GM23338 (cell line): ENCODE measurements at regions not wholly inside any gene's neighbourhood (a gene's known extent, or its start where the extent isn't known, plus 50 kb on each side); places are given as distances from the start of the nearest gene placed in this dataset.

ENCODE experiments used
- ATAC-seq: fragments of 200-7000 bp; cut with Tn5 transposase; 3 replicates; pipeline ENCODE4 v1.9.1; 2020
- DNase-seq: peaks from one replicate; pipeline ENCODE4 v3.0.0-alpha.2; 2015; ENCODE audit warnings: low spot score
- H2AFZ ChIP-seq: fragments of 200-600 bp; sonication (generic); 2 replicates; pipeline ENCODE4 v1.8.0; 2016; ENCODE audit warnings: antibody characterized with exemption, mild to moderate bottlenecking, moderate library complexity
- H3F3A ChIP-seq: fragments of 200-600 bp; sonication (generic); replicated peaks from 2 replicates; pipeline ENCODE4 v1.8.0; 2017; ENCODE audit warnings: antibody characterized with exemption, mixed run types, low read depth
- H3K27ac ChIP-seq: fragments of 200-600 bp; sonication (generic); 2 replicates; pipeline ENCODE4 v1.6.1; 2016; ENCODE audit warnings: low read depth
- H3K27me3 ChIP-seq: fragments of 200-600 bp; sonication (generic); 2 replicates; pipeline ENCODE4 v1.8.0; 2016; ENCODE audit warnings: mild to moderate bottlenecking, mixed run types, moderate library complexity; ENCODE audit not compliant: insufficient read depth
- H3K36me3 ChIP-seq: fragments of 200-600 bp; sonication (generic); 2 replicates; pipeline ENCODE4 v1.8.0; 2016; ENCODE audit warnings: mild to moderate bottlenecking; ENCODE audit not compliant: insufficient read depth
- H3K4me1 ChIP-seq: fragments of 200-600 bp; sonication (generic); 2 replicates; pipeline ENCODE4 v1.8.0; 2016; ENCODE audit warnings: mild to moderate bottlenecking, moderate library complexity; ENCODE audit not compliant: insufficient read depth
- H3K4me2 ChIP-seq: fragments of 200-600 bp; sonication (generic); 2 replicates; pipeline ENCODE4 v1.7.1; 2017; ENCODE audit warnings: mixed run types
- H3K4me3 ChIP-seq: fragments of 200-600 bp; sonication (generic); 2 replicates; pipeline ENCODE4 v1.6.1; 2016; ENCODE audit warnings: mixed run types
- H3K79me2 ChIP-seq: fragments of 200-600 bp; sonication (generic); replicated peaks from 2 replicates; pipeline ENCODE4 v1.8.0; 2017; ENCODE audit warnings: mild to moderate bottlenecking; ENCODE audit not compliant: insufficient read depth
- H3K9me2 ChIP-seq: fragments of 200-600 bp; sonication (generic); 2 replicates; pipeline ENCODE4 v1.8.0; 2017; ENCODE audit not compliant: insufficient read depth
- H4K20me1 ChIP-seq: fragments of 200-600 bp; sonication (generic); replicated peaks from 2 replicates; pipeline ENCODE4 v1.8.0; 2017; ENCODE audit warnings: mild to moderate bottlenecking; ENCODE audit not compliant: insufficient read depth
- H3K27ac Mint-ChIP-seq: 2 replicates; pipeline ENCODE4 v1.8.0; 2020; ENCODE audit warnings: inconsistent platforms, mild to moderate bottlenecking, moderate library complexity, mixed read lengths
- H3K27me3 Mint-ChIP-seq: 3 replicates; pipeline ENCODE4 v1.8.0; 2022; ENCODE audit warnings: low read depth, mild to moderate bottlenecking, moderate library complexity, mixed read lengths, inconsistent platforms; ENCODE audit not compliant: insufficient read depth, poor library complexity
- H3K36me3 Mint-ChIP-seq: 3 replicates; pipeline ENCODE4 v1.8.0; 2021; ENCODE audit warnings: low read depth, mild to moderate bottlenecking, inconsistent platforms, moderate library complexity, mixed read lengths
- H3K4me1 Mint-ChIP-seq: 3 replicates; pipeline ENCODE4 v1.8.0; 2020; ENCODE audit warnings: mild to moderate bottlenecking, inconsistent platforms, mixed read lengths
- H3K4me3 Mint-ChIP-seq: 3 replicates; pipeline ENCODE4 v1.8.0; 2021; ENCODE audit warnings: moderate library complexity, mild to moderate bottlenecking, inconsistent platforms, mixed read lengths
- H3K9me3 Mint-ChIP-seq: 3 replicates; pipeline ENCODE4 v1.8.0; 2020; ENCODE audit warnings: moderate library complexity, mild to moderate bottlenecking, inconsistent platforms, mixed read lengths
- CREB1 ChIP-seq: fragments of 250-450 bp; sonication (Bioruptor Pico); IDR thresholded peaks from 2 replicates; pipeline ENCODE4 v1.5.0; 2020; ENCODE audit warnings: low read depth, mild to moderate bottlenecking, moderate library complexity
- EZH2 ChIP-seq: fragments of 200-600 bp; sonication (generic); IDR thresholded peaks from one replicate; pipeline ENCODE4 v1.8.0; 2017; ENCODE audit warnings: antibody characterized with exemption, mild to moderate bottlenecking, low read depth; ENCODE audit not compliant: unreplicated experiment
- EZH2phosphoT487 ChIP-seq: fragments of 200-600 bp; sonication (generic); IDR thresholded peaks from one replicate; pipeline ENCODE4 v1.8.1; 2018; ENCODE audit warnings: antibody characterized with exemption; ENCODE audit not compliant: unreplicated experiment
- JUNB ChIP-seq: IDR thresholded peaks from one replicate; pipeline ENCODE4 v1.6.1; 2016; ENCODE audit warnings: antibody characterized with exemption; ENCODE audit not compliant: unreplicated experiment
- ZNF114 ChIP-seq: fragments of 250-450 bp; sonication (Bioruptor Pico); IDR thresholded peaks from 2 replicates; pipeline ENCODE4 v1.5.0; 2020; ENCODE audit warnings: mild to moderate bottlenecking, moderate library complexity
- ZNF331 ChIP-seq: fragments of 250-450 bp; sonication (Bioruptor Pico); IDR thresholded peaks from 2 replicates; pipeline ENCODE4 v1.5.0; 2020; ENCODE audit warnings: low read depth, mild to moderate bottlenecking, moderate library complexity
- TF ChIP-seq, protein P1 (sequence below): IDR thresholded peaks from one replicate; pipeline ENCODE4 v1.6.1; 2018; ENCODE audit warnings: antibody characterized with exemption; ENCODE audit not compliant: unreplicated experiment
- TF ChIP-seq, protein P2 (sequence below): fragments of 250-450 bp; sonication (Bioruptor Pico); IDR thresholded peaks from 2 replicates; pipeline ENCODE4 v1.5.0; 2020; ENCODE audit warnings: mild to moderate bottlenecking, moderate library complexity
- TF ChIP-seq, protein P3 (sequence below), 2 experiments: fragments of 200-600 bp in 1 of 2; sonication (generic) in 1 of 2; conservative IDR thresholded peaks; 2 replicates each; pipeline versions ENCODE4 v1.5.1 to v1.6.1; 2016 to 2017; ENCODE audit warnings: antibody characterized with exemption in 2 of 2, low read depth in 2 of 2, mild to moderate bottlenecking in 2 of 2, moderate library complexity in 1 of 2
- TF ChIP-seq, protein P4 (sequence below): IDR thresholded peaks from 2 replicates; pipeline ENCODE4 v1.6.1; 2016; ENCODE audit warnings: antibody characterized with exemption

DNA sequence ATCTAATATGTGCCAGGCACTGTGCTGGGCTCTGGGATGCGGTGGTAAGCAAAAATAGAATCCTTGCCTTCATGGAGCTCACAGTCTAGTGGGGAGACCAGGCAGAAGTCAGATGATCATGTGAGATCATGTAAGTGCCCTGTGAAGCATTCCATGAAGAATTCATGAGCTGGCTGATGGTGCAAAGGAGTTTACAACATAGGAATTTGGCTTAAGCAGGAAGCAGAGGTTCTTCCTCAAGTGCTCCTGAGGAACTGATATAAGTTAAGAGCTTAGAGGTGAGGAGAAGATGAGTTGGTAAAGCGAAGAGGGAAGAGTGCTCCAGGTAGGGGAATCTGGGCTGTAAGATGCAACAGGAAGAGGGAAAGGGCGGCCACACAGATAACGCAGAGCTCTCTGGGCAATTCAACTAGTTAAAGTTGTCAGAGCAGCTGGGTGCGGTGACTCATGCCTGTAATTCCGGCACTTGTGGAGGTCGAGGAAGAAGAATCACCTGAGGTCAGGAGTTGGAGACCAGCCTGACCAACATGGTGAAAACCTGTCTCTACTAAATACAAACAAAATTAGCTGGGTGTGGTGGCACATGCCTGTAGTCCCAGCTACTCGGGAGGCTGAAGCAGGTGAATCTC, 78.5 kb upstream of the SPATA31D4 start (continued):
- TF ChIP-seq, protein P1, sequence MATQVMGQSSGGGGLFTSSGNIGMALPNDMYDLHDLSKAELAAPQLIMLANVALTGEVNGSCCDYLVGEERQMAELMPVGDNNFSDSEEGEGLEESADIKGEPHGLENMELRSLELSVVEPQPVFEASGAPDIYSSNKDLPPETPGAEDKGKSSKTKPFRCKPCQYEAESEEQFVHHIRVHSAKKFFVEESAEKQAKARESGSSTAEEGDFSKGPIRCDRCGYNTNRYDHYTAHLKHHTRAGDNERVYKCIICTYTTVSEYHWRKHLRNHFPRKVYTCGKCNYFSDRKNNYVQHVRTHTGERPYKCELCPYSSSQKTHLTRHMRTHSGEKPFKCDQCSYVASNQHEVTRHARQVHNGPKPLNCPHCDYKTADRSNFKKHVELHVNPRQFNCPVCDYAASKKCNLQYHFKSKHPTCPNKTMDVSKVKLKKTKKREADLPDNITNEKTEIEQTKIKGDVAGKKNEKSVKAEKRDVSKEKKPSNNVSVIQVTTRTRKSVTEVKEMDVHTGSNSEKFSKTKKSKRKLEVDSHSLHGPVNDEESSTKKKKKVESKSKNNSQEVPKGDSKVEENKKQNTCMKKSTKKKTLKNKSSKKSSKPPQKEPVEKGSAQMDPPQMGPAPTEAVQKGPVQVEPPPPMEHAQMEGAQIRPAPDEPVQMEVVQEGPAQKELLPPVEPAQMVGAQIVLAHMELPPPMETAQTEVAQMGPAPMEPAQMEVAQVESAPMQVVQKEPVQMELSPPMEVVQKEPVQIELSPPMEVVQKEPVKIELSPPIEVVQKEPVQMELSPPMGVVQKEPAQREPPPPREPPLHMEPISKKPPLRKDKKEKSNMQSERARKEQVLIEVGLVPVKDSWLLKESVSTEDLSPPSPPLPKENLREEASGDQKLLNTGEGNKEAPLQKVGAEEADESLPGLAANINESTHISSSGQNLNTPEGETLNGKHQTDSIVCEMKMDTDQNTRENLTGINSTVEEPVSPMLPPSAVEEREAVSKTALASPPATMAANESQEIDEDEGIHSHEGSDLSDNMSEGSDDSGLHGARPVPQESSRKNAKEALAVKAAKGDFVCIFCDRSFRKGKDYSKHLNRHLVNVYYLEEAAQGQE: no peak
- TF ChIP-seq CREB1 (no peak), ZNF331 (no peak), EZH2phosphoT487 (no peak)
- TF ChIP-seq, protein P2, sequence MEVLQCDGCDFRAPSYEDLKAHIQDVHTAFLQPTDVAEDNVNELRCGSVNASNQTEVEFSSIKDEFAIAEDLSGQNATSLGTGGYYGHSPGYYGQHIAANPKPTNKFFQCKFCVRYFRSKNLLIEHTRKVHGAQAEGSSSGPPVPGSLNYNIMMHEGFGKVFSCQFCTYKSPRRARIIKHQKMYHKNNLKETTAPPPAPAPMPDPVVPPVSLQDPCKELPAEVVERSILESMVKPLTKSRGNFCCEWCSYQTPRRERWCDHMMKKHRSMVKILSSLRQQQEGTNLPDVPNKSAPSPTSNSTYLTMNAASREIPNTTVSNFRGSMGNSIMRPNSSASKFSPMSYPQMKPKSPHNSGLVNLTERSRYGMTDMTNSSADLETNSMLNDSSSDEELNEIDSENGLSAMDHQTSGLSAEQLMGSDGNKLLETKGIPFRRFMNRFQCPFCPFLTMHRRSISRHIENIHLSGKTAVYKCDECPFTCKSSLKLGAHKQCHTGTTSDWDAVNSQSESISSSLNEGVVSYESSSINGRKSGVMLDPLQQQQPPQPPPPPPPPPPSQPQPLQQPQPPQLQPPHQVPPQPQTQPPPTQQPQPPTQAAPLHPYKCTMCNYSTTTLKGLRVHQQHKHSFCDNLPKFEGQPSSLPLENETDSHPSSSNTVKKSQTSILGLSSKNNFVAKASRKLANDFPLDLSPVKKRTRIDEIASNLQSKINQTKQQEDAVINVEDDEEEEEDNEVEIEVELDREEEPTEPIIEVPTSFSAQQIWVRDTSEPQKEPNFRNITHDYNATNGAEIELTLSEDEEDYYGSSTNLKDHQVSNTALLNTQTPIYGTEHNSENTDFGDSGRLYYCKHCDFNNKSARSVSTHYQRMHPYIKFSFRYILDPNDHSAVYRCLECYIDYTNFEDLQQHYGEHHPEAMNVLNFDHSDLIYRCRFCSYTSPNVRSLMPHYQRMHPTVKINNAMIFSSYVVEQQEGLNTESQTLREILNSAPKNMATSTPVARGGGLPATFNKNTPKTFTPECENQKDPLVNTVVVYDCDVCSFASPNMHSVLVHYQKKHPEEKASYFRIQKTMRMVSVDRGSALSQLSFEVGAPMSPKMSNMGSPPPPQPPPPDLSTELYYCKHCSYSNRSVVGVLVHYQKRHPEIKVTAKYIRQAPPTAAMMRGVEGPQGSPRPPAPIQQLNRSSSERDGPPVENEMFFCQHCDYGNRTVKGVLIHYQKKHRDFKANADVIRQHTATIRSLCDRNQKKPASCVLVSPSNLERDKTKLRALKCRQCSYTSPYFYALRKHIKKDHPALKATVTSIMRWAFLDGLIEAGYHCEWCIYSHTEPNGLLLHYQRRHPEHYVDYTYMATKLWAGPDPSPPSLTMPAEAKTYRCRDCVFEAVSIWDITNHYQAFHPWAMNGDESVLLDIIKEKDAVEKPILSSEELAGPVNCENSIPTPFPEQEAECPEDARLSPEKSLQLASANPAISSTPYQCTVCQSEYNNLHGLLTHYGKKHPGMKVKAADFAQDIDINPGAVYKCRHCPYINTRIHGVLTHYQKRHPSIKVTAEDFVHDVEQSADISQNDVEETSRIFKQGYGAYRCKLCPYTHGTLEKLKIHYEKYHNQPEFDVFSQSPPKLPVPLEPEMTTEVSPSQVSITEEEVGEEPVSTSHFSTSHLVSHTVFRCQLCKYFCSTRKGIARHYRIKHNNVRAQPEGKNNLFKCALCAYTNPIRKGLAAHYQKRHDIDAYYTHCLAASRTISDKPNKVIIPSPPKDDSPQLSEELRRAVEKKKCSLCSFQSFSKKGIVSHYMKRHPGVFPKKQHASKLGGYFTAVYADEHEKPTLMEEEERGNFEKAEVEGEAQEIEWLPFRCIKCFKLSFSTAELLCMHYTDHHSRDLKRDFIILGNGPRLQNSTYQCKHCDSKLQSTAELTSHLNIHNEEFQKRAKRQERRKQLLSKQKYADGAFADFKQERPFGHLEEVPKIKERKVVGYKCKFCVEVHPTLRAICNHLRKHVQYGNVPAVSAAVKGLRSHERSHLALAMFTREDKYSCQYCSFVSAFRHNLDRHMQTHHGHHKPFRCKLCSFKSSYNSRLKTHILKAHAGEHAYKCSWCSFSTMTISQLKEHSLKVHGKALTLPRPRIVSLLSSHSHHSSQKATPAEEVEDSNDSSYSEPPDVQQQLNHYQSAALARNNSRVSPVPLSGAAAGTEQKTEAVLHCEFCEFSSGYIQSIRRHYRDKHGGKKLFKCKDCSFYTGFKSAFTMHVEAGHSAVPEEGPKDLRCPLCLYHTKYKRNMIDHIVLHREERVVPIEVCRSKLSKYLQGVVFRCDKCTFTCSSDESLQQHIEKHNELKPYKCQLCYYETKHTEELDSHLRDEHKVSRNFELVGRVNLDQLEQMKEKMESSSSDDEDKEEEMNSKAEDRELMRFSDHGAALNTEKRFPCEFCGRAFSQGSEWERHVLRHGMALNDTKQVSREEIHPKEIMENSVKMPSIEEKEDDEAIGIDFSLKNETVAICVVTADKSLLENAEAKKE: no peak

DNA sequence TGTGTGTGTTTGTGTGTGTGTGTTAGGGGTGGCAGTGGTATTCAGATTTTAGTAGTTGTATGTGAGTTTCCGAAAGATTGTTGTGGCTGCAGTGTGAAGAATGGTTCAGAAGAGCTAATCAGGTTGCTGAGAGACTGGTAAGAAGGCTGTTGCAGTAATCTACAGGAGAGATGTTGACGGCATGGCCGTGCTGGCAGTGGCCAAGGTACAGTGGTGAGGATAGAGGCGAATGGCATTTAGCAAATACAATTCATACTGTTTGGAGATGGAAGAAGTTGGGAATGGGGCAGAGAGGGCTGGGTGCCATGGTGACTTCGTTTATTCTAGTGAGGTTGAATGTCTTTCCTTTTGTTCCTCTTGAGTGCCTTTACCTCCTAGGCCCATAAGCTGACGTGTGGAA, 77.5 kb upstream of the SPATA31D4 start:
- Histone ChIP-seq H3K36me3 (no peaks in the 10 kb centered on the region), H3F3A (no peaks in the 10 kb centered on the region), H4K20me1 (no peaks in the 10 kb centered on the region), H3K9me2 (no peaks in the 10 kb centered on the region), H3K4me3 (no peak overlapping the region), H3K27me3 (no peaks in the 10 kb centered on the region), H3K4me2 (no peak overlapping the region), H2AFZ (no peak overlapping the region), H3K4me1 (no peaks in the 10 kb centered on the region), H3K79me2 (no peaks in the 10 kb centered on the region), H3K27ac (no peak overlapping the region)
- ATAC-seq: no peak
- Mint-ChIP-seq H3K27me3 (no peaks in the 10 kb centered on the region), H3K36me3 (no peaks in the 10 kb centered on the region), H3K27ac (no peak overlapping the region), H3K4me3 (no peak overlapping the region), H3K9me3 (no peaks in the 10 kb centered on the region), H3K4me1 (no peaks in the 10 kb centered on the region)
- no peak for DNase-seq
- TF ChIP-seq JUNB (no peak), EZH2 (no peak), ZNF114 (CRISPR knock-in tag) (no peak)
- TF ChIP-seq, protein P3, sequence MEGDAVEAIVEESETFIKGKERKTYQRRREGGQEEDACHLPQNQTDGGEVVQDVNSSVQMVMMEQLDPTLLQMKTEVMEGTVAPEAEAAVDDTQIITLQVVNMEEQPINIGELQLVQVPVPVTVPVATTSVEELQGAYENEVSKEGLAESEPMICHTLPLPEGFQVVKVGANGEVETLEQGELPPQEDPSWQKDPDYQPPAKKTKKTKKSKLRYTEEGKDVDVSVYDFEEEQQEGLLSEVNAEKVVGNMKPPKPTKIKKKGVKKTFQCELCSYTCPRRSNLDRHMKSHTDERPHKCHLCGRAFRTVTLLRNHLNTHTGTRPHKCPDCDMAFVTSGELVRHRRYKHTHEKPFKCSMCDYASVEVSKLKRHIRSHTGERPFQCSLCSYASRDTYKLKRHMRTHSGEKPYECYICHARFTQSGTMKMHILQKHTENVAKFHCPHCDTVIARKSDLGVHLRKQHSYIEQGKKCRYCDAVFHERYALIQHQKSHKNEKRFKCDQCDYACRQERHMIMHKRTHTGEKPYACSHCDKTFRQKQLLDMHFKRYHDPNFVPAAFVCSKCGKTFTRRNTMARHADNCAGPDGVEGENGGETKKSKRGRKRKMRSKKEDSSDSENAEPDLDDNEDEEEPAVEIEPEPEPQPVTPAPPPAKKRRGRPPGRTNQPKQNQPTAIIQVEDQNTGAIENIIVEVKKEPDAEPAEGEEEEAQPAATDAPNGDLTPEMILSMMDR (conservative IDR thresholded peaks at IDR 0.05; ENCODE audit: low read depth in 2 of 2): no peak
- TF ChIP-seq, protein P4, sequence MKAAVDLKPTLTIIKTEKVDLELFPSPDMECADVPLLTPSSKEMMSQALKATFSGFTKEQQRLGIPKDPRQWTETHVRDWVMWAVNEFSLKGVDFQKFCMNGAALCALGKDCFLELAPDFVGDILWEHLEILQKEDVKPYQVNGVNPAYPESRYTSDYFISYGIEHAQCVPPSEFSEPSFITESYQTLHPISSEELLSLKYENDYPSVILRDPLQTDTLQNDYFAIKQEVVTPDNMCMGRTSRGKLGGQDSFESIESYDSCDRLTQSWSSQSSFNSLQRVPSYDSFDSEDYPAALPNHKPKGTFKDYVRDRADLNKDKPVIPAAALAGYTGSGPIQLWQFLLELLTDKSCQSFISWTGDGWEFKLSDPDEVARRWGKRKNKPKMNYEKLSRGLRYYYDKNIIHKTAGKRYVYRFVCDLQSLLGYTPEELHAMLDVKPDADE: no peak
